ENCODE measurements at regions not wholly inside any gene's neighbourhood (a gene's known extent, or its start where the extent isn't known, plus 50 kb on each side); places are given as distances from the start of the nearest gene placed in this dataset.
"Not testable (repeated sequence)": the region's sequence is repeated elsewhere in the genome, so short reads cannot be mapped to it uniquely, and the experiment has no call there.

DNA sequence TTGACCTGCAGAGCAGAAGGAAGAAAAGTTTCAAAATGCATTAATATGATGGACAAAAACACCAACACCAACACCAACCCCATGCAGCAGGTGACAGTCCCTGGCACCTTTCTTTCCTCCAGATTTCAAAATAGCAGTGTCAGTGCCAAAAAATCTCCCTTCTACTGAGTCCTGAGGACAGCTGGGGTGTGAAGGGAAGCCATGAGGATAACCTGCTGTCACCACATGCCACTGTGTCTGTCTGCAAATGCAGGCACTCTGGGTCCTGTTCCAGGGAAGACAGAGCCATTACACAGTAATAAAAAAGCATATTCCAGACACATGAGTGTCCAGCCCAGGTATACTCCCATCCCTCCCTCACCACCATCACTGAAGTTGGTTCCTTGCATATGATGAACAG, 187.5 kb downstream of the BMP15 start:
- Histone ChIP-seq H3K79me2 (ENCODE audit: control insufficient read depth, insufficient read depth, low read length) (no peaks in the 10 kb centered on the region), H3K4me2 (ENCODE audit: insufficient read depth, low read length) (no peak overlapping the region), H3K9ac (replicated peaks; ENCODE audit: extremely low read depth, insufficient read depth, low read length) (no peak overlapping the region), H3K4me3 (replicated peaks in 1 of 3; ENCODE audit: insufficient read depth in 1 of 3, low read depth in 1 of 3, low read length in 3 of 3) (no peak overlapping the region), H3K36me3 (ENCODE audit: control insufficient read depth in 2 of 2, extremely low read depth in 1 of 2, insufficient read depth in 2 of 2, low read length in 2 of 2) (no peaks in the 10 kb centered on the region), H3K4me1 (ENCODE audit: control insufficient read depth, extremely low read depth, insufficient read depth, low read length) (no peaks in the 10 kb centered on the region), H3K27ac (ENCODE audit: insufficient read depth, low read depth, low read length) (no peak overlapping the region), H4K20me1 (replicated peaks; ENCODE audit: control insufficient read depth, extremely low read depth, insufficient read depth, low read length) (no peaks in the 10 kb centered on the region), H2AFZ (ENCODE audit: low read depth, low read length) (no peak overlapping the region), H3K9me3 (replicated peaks; ENCODE audit: control insufficient read depth, insufficient read depth, low read length) (no peaks in the 10 kb centered on the region), H3K27me3 (ENCODE audit: control insufficient read depth in 2 of 2, insufficient read depth in 2 of 2, low read length in 2 of 2) (no peaks in the 10 kb centered on the region), H3K9me1 (replicated peaks; ENCODE audit: control insufficient read depth, extremely low read depth, insufficient read depth, low read length) (no peaks in the 10 kb centered on the region)
- intact Hi-C loops (cut with micrococcal nuclease): no loop called here
- BruUV-seq (replicated peaks): no TSS peak
- no peak for DNase-seq (ENCODE audit: low read depth, low spot score)
- dilution Hi-C loops (cut with MboI; ENCODE audit: extremely low pct_ligation_motif_present, low sequenced_read_pairs): no loop called here
- TF ChIP-seq JUN (IDR thresholded peaks at IDR 0.05; ENCODE audit: borderline replicate concordance, insufficient read depth, insufficient read length, low read depth) (no peak), FOS (IDR thresholded peaks at IDR 0.05; ENCODE audit: borderline replicate concordance, insufficient read depth, low read length) (no peak), POLR2AphosphoS5 (IDR thresholded peaks at IDR 0.05; ENCODE audit: insufficient read depth, low read depth, low read length) (no peak), MYC (IDR thresholded peaks at IDR 0.05; ENCODE audit: low read depth, low read length) (no peak), POLR2A (IDR thresholded peaks at IDR 0.05; ENCODE audit: low read depth, low read length) (no peak), GATA2 (IDR thresholded peaks at IDR 0.05; ENCODE audit: insufficient read depth, insufficient read length, low read depth, low read length) (no peak), EZH2 (IDR thresholded peaks at IDR 0.05; ENCODE audit: borderline replicate concordance, low read depth, low read length, severe bottlenecking) (no peak)
- TF ChIP-seq, protein P1, sequence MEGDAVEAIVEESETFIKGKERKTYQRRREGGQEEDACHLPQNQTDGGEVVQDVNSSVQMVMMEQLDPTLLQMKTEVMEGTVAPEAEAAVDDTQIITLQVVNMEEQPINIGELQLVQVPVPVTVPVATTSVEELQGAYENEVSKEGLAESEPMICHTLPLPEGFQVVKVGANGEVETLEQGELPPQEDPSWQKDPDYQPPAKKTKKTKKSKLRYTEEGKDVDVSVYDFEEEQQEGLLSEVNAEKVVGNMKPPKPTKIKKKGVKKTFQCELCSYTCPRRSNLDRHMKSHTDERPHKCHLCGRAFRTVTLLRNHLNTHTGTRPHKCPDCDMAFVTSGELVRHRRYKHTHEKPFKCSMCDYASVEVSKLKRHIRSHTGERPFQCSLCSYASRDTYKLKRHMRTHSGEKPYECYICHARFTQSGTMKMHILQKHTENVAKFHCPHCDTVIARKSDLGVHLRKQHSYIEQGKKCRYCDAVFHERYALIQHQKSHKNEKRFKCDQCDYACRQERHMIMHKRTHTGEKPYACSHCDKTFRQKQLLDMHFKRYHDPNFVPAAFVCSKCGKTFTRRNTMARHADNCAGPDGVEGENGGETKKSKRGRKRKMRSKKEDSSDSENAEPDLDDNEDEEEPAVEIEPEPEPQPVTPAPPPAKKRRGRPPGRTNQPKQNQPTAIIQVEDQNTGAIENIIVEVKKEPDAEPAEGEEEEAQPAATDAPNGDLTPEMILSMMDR (IDR thresholded peaks at IDR 0.05; ENCODE audit: extremely low read depth in 1 of 2, insufficient read depth in 1 of 2, low read depth in 1 of 2, low read length in 2 of 2): no peak
- TF ChIP-seq, protein P2, sequence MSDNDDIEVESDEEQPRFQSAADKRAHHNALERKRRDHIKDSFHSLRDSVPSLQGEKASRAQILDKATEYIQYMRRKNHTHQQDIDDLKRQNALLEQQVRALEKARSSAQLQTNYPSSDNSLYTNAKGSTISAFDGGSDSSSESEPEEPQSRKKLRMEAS (IDR thresholded peaks at IDR 0.05; ENCODE audit: insufficient read depth, insufficient read length): no peak
- POLR2A ChIA-PET: no interaction called here
- no peak for FAIRE-seq
- CTCF ChIA-PET: no interaction called here

DNA sequence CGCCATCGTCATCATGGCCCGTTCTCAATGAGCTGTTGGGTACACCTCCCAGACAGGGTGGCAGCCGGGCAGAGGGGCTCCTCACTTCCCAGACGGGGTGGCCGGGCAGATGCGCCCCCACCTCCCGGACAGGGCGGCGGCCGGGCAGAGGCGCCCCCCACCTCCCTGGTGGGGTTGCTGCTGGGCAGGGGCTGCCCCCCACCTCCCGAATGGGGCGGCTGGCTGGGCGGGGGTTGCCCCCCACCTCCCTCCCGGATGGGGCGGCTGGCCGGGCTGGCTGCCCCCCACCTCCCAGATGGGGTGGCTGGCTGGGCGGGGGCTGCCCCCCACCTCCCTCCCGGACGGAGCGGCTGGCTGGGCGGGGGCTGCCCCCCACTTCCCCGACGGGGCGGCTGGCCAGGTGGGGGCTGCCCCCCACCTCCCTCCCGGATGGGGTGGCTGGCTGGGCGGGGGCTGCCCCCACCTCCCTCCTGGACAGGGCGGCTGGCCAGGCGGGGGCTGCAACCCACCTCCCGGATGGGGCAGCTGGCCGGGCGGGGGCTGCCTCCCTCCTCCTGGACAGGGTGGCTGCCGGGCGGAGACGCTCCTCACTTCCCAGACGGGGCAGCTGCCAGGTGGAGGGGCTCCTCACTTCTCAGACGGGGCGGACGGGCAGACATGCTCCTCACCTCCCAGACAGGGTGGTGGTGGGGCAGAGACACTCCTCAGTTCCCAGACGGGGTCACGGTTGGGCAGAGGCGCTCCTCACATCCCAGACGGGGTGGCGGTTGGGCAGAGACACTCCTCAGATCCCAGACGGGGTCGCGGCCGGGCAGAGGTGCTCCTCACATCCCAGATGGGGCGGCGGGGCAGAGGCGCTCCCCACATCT, 208.8 kb downstream of the BMP15 start:
- CTCF ChIA-PET; H4K20me1 ChIP-seq (replicated peaks; ENCODE audit: control insufficient read depth, extremely low read depth, insufficient read depth, low read length); POLR2A ChIA-PET; H3K27me3 ChIP-seq (ENCODE audit: control insufficient read depth in 2 of 2, insufficient read depth in 2 of 2, low read length in 2 of 2); DNase-seq (ENCODE audit: low read depth, low spot score); dilution Hi-C loops (cut with MboI; ENCODE audit: extremely low pct_ligation_motif_present, low sequenced_read_pairs); H3K36me3 ChIP-seq (ENCODE audit: control insufficient read depth in 2 of 2, extremely low read depth in 1 of 2, insufficient read depth in 2 of 2, low read length in 2 of 2); H3K4me1 ChIP-seq (ENCODE audit: control insufficient read depth, extremely low read depth, insufficient read depth, low read length); H3K4me3 ChIP-seq (replicated peaks in 1 of 3; ENCODE audit: insufficient read depth in 1 of 3, low read depth in 1 of 3, low read length in 3 of 3); H3K4me2 ChIP-seq (ENCODE audit: insufficient read depth, low read length); H3K9ac ChIP-seq (replicated peaks; ENCODE audit: extremely low read depth, insufficient read depth, low read length); H3K79me2 ChIP-seq (ENCODE audit: control insufficient read depth, insufficient read depth, low read length); H3K27ac ChIP-seq (ENCODE audit: insufficient read depth, low read depth, low read length); H3K9me1 ChIP-seq (replicated peaks; ENCODE audit: control insufficient read depth, extremely low read depth, insufficient read depth, low read length); FAIRE-seq; intact Hi-C loops (cut with micrococcal nuclease); H3K9me3 ChIP-seq (replicated peaks; ENCODE audit: control insufficient read depth, insufficient read depth, low read length); H2AFZ ChIP-seq (ENCODE audit: low read depth, low read length); BruUV-seq (replicated peaks): not testable (repeated sequence)

DNA sequence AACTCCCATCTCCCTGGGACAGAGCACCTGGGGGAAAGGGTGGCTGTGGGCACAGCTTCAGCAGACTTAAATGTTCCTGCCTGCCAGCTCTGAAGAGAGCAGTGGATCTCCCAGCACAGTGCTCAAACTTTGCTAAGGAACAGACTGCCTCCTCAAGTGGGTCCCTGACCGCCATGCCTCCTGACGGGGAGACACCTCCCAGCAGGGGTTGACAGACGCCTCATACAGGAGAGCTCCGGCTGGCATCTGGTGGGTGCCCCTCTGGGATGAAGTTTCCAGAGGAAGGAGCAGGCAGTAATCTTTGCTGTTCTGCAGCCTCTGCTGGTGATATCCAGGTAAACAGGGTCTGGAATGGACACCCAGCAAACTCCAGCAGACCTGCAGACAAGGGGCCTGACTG, 206.9 kb upstream of the NUDT10 start:
- H3K4me2 ChIP-seq (ENCODE audit: insufficient read depth, low read length); H3K79me2 ChIP-seq (ENCODE audit: control insufficient read depth, insufficient read depth, low read length); H3K4me1 ChIP-seq (ENCODE audit: control insufficient read depth, extremely low read depth, insufficient read depth, low read length); H3K36me3 ChIP-seq (ENCODE audit: control insufficient read depth in 2 of 2, extremely low read depth in 1 of 2, insufficient read depth in 2 of 2, low read length in 2 of 2); H3K4me3 ChIP-seq (replicated peaks in 1 of 3; ENCODE audit: insufficient read depth in 1 of 3, low read depth in 1 of 3, low read length in 3 of 3); H4K20me1 ChIP-seq (replicated peaks; ENCODE audit: control insufficient read depth, extremely low read depth, insufficient read depth, low read length); H3K9me3 ChIP-seq (replicated peaks; ENCODE audit: control insufficient read depth, insufficient read depth, low read length); H3K9me1 ChIP-seq (replicated peaks; ENCODE audit: control insufficient read depth, extremely low read depth, insufficient read depth, low read length); CTCF ChIA-PET; dilution Hi-C loops (cut with MboI; ENCODE audit: extremely low pct_ligation_motif_present, low sequenced_read_pairs); H3K27ac ChIP-seq (ENCODE audit: insufficient read depth, low read depth, low read length); POLR2A ChIA-PET; intact Hi-C loops (cut with micrococcal nuclease); FAIRE-seq; H3K9ac ChIP-seq (replicated peaks; ENCODE audit: extremely low read depth, insufficient read depth, low read length); BruUV-seq (replicated peaks); DNase-seq (ENCODE audit: low read depth, low spot score); H2AFZ ChIP-seq (ENCODE audit: low read depth, low read length); H3K27me3 ChIP-seq (ENCODE audit: control insufficient read depth in 2 of 2, insufficient read depth in 2 of 2, low read length in 2 of 2): not testable (repeated sequence)
